HG03469 (cell line): ENCODE measurements at regions not wholly inside any gene's neighbourhood (a gene's known extent, or its start where the extent isn't known, plus 50 kb on each side); places are given as distances from the start of the nearest gene placed in this dataset.
"Not testable (repeated sequence)": the region's sequence is repeated elsewhere in the genome, so short reads cannot be mapped to it uniquely, and the experiment has no call there.

Source experiments
- ATAC-seq: cut with Tn5 transposase; IDR thresholded peaks from one replicate; pipeline ENCODE4 v1.9.1; 2021; ENCODE audit warnings: mild to moderate bottlenecking, moderate library complexity, moderate number of reproducible peaks; ENCODE audit not compliant: unreplicated experiment

- peak; percentile 75 for ATAC-seq
Observed at GRCh38 chr1:193417945-193418744, 231.7 kb upstream of the B3GALT2 start.

DNA sequence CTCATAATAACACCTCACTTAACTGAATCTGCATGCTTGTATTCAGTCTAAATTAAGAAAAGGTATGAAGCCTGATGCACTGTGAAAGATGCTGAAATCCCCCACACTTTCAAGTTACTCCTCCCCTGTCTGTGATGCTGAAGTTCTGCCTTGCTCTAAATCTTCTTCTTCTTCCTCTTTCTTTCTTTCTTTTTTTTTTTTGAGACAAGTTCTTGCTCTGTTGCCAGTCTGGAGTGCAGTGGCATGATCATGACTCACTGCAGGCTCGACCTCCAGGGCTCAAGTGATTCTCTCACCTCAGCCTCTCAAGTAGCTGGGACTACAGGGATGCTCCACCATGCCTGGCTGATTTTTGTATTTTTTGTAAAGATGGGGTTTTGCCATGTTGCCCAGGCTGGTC, 231.0 kb upstream of the B3GALT2 start:
- no peak for ATAC-seq

DNA sequence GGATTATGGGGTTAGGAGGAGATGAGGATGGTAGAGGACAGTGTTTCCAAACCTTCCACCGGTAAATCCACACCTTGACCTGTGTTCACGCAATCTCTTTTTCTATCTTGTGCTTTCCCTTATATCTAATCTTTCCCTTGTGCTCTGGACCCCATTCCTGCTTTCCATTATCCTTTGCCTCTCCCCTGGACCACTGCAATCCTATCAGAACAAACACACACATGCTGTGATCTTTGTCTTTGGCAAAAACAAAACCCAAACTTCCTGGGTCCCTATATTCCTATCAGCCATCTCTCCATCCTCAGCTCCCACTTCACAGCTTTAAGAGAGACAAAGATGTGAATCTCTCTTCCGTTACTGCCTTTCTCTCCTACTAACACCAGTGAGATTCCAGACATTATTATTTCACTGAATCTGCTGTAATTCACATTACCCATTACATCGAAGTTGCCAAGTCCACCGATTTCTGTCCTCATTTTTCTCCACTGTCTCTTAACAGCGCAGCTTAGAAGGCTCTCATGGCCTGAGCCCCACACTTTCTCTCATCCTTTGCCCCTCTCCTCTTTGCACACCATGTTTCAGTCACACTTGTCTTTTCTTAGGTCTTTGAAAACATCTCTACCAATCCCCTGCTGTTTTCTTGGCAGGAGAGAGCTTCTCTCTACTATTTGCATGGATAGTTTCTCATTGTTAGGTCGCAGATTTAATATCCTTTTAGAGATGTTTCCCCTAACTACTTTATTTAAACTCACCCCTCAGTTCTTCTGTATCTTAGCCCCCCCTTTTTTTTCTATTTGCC, 230.0 kb upstream of the B3GALT2 start:
- ATAC-seq: no peak

DNA sequence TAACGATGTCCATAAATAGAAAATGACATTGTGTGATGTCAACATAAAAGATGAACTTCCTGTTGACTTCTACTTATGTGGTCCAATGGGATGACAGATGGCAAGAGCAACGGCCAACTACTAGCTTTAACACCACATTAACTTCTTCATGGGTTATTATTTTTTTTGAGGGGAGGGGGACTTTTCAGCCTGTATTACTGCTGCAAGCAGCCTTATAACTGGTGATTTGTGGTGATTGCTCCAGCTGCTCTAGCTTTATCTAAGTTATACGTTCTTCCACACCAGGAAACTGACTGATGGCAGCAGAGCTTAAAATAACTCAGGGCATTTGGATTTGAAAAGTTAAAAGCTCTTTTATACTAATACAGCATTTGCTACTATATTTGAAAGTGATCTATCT, 228.8 kb upstream of the B3GALT2 start:
- no peak for ATAC-seq

- no peak for ATAC-seq
Observed at GRCh38 chr1:193413376-193413775, 227.0 kb upstream of the B3GALT2 start.

DNA sequence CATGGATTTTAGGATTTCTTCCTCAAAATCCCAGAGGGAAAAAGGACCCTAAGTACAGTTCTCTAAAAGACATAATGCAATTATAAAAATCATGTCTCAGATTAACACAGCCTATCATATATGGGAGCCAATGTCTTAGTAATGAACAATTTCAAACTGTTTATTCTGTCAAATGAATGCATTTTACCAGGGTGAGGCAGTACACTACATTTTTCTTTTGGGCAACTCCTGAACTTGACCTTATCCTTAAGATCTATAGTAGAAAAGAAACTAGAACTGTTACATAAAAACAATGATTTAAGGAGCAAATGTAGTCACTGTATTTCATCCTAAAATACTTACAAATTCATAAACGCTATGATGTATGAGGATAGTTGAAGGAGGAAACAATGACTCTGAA, 226.3 kb upstream of the B3GALT2 start:
- ATAC-seq: no peak

GRCh38 chr1:193411714-193412113, 225.3 kb upstream of the B3GALT2 start:
- ATAC-seq: no peak

DNA sequence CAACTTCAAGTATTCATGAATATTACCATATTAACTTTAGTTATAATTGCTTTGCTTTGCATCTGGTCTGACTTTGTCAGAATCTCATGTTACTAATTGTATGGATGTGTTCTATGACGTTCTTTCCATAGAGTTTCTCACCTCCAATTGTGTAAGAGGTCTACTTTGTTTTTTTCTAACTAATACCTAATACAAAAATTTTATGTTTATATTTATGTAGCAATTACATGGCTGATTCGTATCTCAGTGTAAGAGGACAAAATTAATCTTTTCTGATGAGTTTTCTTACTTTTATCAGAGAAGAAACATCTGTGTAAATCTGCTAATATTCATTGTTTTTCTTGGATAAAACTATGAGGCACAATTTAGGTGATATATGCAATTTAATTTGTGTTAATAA, 224.8 kb upstream of the B3GALT2 start:
- ATAC-seq: no peak

DNA sequence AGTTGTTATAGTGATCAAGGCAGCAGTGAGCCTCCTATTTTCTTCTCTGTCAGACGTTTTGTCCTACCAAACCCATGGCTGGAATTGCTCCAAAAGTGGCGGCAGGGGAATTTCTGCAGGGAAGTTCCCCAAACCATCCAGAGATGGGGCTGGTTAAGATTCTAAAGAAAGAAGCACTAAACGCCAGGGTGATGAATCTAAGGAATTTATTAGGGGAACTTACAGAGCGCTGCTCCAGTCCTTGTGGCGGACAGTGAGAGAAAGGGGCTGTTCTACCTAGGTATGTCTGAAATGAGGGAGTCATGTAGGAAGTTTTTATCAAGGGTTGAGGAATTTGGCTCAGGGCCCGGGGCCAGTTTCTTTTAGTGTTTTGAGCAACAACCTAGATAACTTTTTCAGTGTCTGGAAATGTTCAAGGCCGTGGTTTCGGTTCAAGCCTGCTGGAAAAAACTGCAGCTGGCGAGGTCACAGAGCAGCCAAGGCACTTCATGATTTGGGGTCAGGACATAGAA, 222.4 kb upstream of the B3GALT2 start:
- ATAC-seq: no peak

- ATAC-seq: peak; percentile 40
Observed at GRCh38 chr1:193406901-193407300, 220.5 kb upstream of the B3GALT2 start.

DNA sequence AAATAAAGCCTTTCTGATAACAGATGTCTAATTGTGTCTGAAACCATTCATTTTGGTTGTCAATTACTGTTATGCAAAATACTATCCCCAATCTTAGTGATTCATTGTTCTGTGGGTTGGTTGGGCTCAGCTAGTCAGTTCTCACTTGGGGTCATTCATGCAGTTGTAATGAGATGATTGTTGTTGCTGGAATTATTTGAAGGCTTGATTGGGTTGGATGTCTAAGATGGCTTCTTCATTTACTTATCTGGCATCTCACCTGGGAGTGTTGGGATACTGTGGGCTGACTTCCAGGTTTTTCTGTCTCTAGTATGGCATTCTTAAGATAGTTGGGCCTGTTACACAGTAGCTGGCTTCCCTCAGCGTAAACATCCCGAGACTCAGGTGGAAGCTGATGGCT, 217.8 kb upstream of the B3GALT2 start:
- ATAC-seq: no peak

- no peak for ATAC-seq
Observed at GRCh38 chr1:193402977-193403376, 216.6 kb upstream of the B3GALT2 start.

DNA sequence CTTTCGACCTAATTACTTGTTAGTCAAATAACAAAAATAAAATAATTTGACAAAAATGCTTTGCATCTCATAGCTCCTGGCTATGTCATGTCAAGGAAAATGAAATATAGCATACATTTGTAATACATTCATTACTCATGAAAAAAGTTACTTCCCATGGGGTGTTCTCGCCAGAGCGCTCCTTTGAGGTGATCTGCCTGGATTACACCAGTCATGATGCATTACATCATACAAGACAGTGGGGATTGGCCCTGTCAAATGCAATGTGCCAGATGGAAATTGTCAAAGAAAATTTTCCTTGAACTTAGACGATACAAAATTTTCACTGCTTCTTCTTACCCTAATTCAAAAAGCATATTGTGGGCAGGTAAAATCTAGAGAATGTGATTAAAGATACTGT, 215.6 kb upstream of the B3GALT2 start:
- ATAC-seq: no peak

GRCh38 chr1:193394336-193394735, 207.9 kb upstream of the B3GALT2 start:
- no peak for ATAC-seq

DNA sequence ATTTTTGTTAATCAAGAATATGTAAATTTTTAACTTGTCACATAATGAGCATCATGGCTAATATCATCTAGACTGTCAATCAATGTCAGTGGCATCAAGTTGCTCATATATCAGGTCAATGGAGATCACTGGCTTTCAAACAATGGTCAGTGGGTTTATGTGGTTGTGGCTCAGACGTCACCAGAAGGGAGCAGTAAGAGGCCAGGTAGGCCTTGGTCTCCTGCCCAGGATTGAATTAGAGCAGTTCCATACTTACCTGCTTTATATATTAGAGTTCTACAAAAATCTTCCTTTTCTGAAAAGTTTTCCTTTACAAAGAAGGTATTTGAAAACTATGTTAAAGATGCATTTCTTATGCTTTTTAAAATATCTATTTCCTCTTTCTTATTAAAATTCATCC, 206.3 kb upstream of the B3GALT2 start:
- no peak for ATAC-seq

DNA sequence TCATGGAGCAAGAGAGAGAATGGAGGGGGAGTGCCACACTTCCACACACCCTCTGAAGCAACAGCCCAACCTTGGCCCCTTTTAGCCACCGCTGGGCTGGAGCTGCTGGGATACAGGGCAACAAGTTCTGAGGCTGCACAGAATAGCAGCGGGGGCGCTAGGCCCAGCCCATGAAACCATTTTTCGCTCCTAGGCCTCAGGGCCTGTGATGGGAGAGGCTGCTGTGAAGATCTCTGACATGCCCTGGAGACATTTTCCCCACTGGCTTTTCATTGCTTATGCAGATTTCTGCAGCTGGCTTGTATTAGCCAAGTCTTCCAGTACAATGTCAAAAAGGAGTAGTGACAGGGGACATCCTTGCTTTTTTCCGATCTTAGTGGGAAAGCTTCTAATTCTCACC, 202.3 kb upstream of the B3GALT2 start:
- no peak for ATAC-seq

- ATAC-seq: no peak
Observed at GRCh38 chr1:193388165-193388564, 201.8 kb upstream of the B3GALT2 start.

- no peak for ATAC-seq
Observed at GRCh38 chr1:193387406-193387805, 201.0 kb upstream of the B3GALT2 start.

DNA sequence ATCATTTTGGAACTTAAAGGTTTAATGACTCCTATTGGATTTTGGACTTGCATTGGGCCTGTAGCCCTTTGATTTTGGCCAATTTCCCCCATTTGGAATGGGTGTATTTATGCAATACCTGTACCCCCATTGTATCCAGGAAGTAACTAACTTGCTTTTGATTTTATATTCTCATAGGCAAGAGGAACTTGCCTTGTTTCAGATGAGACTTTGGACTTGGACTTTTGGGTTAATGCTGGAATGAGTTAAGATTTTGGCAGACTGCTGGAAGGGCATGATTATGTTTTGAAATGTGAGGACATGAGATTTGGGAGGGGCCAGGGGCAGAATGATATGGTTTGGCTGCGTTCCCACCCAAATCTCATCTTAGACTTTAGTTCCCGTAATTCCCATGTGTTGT, 192.0 kb upstream of the B3GALT2 start:
- not testable (repeated sequence) for ATAC-seq

GRCh38 chr1:193377472-193377871, 191.1 kb upstream of the B3GALT2 start:
- no peak for ATAC-seq

GRCh38 chr1:193372553-193372952, 186.1 kb upstream of the B3GALT2 start:
- ATAC-seq: no peak

GRCh38 chr1:193368302-193368701, 181.9 kb upstream of the B3GALT2 start:
- peak; percentile 65 for ATAC-seq
